ENCODE measurements at regions not wholly inside any gene's neighbourhood (a gene's known extent, or its start where the extent isn't known, plus 50 kb on each side); places are given as distances from the start of the nearest gene placed in this dataset.

GRCh38 chr12:126218697-126219096, 1153.5 kb downstream of the AACS start:
- TF ChIP-seq CTCF (IDR thresholded peaks at IDR 0.05) (no peak), POLR2A (IDR thresholded peaks at IDR 0.05) (no peak)

Data from adrenal gland (tissue), 5 donors.